ENCODE measurements at regions not wholly inside any gene's neighbourhood (a gene's known extent, or its start where the extent isn't known, plus 50 kb on each side); places are given as distances from the start of the nearest gene placed in this dataset.

GRCh38 chr2:6202756-6203155, 510.6 kb downstream of the SOX11 start:
- no peaks in the 10 kb centered on the region for H3K4me1 Mint-ChIP-seq
- no peaks in the 10 kb centered on the region for H3K27me3 Mint-ChIP-seq
- no peak for ATAC-seq (replicated peaks; ENCODE audit: extremely low read depth, poor library complexity, severe bottlenecking)
- no peak overlapping the region for H3K4me3 Mint-ChIP-seq
- H3K36me3 Mint-ChIP-seq (ENCODE audit: insufficient read depth): no peaks in the 10 kb centered on the region
- no peak overlapping the region for H3K27ac Mint-ChIP-seq (ENCODE audit: low read depth)
- peaks cover 21% of the 10 kb centered on the region for H3K9me3 Mint-ChIP-seq
- no peak for DNase-seq (ENCODE audit: low spot score in 2 of 2)

GRCh38 chr2:6203291-6203959, 511.2 kb downstream of the SOX11 start:
- Mint-ChIP-seq H3K4me1 (no peaks in the 10 kb centered on the region), H3K27me3 (no peaks in the 10 kb centered on the region), H3K27ac (ENCODE audit: low read depth) (no peak overlapping the region), H3K36me3 (ENCODE audit: insufficient read depth) (no peaks in the 10 kb centered on the region), H3K4me3 (no peak overlapping the region), H3K9me3 (peaks cover 16% of the 10 kb centered on the region)
- ATAC-seq (replicated peaks; ENCODE audit: extremely low read depth, poor library complexity, severe bottlenecking) (no peak), DNase-seq (ENCODE audit: low spot score in 2 of 2) (no peak)

DNA sequence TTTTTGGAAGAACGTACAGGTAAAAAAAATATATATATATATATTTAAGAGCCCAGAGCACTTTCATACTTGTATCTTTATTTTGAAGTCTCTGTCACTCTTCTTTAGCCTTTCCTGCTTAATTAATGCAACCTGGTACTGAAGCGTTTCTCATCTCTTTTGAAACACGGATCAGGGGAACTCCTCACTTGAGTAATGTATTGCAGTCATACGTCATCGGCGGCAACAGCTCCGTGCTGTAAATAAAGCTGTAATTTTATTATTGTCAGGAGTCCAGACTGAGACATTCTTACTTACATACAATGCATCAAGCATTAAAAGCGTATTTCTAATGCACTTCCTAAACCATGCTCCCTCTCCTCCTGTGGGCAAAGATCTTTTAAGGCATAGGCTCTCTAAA, 514.7 kb downstream of the SOX11 start:
- H3K4me1 Mint-ChIP-seq: no peaks in the 10 kb centered on the region
- peaks cover 16% of the 10 kb centered on the region for H3K9me3 Mint-ChIP-seq
- DNase-seq (ENCODE audit: low spot score in 2 of 2) (no peak), ATAC-seq (replicated peaks; ENCODE audit: extremely low read depth, poor library complexity, severe bottlenecking) (no peak)
- H3K27me3 Mint-ChIP-seq: no peaks in the 10 kb centered on the region
- H3K36me3 Mint-ChIP-seq (ENCODE audit: insufficient read depth): no peaks in the 10 kb centered on the region
- H3K4me3 Mint-ChIP-seq: no peak overlapping the region
- H3K27ac Mint-ChIP-seq (ENCODE audit: low read depth): no peak overlapping the region

- Mint-ChIP-seq H3K36me3 (ENCODE audit: insufficient read depth) (no peaks in the 10 kb centered on the region), H3K9me3 (peaks cover 14% of the 10 kb centered on the region), H3K27ac (ENCODE audit: low read depth) (no peak overlapping the region), H3K4me1 (no peaks in the 10 kb centered on the region), H3K27me3 (no peaks in the 10 kb centered on the region), H3K4me3 (no peak overlapping the region)
- no peak for DNase-seq (ENCODE audit: low spot score in 2 of 2)
- ATAC-seq (replicated peaks; ENCODE audit: extremely low read depth, poor library complexity, severe bottlenecking): no peak
Measured at GRCh38 chr2:6211236-6211635, 519.1 kb downstream of the SOX11 start.

DNA sequence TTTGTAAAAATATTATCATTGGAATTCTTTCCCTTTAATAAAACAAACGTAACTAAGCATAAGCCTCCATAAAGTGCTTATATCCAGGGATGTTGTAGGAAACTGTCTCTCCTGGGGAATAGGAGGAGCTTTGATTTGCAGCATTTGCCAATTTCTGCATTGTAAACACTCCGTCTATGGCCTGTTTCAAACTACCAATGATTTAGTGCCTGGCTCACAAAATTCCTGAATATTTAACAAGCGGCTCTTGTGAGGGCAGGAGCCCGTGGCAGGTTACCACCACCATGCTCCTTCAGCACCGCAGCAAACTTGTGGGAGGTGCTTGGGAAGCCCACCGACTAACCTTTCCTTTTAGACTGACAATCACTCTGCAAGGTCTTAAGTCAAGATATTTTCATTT, 520.3 kb downstream of the SOX11 start:
- H3K4me1 Mint-ChIP-seq: no peaks in the 10 kb centered on the region
- no peaks in the 10 kb centered on the region for H3K36me3 Mint-ChIP-seq (ENCODE audit: insufficient read depth)
- H3K27me3 Mint-ChIP-seq: no peaks in the 10 kb centered on the region
- H3K9me3 Mint-ChIP-seq: peaks cover 11% of the 10 kb centered on the region
- no peak overlapping the region for H3K4me3 Mint-ChIP-seq
- DNase-seq (ENCODE audit: low spot score in 2 of 2): no peak
- no peak for ATAC-seq (replicated peaks; ENCODE audit: extremely low read depth, poor library complexity, severe bottlenecking)
- H3K27ac Mint-ChIP-seq (ENCODE audit: low read depth): no peak overlapping the region

- ATAC-seq (replicated peaks; ENCODE audit: extremely low read depth, poor library complexity, severe bottlenecking) (no peak), DNase-seq (ENCODE audit: low spot score in 2 of 2) (no peak)
- H3K36me3 Mint-ChIP-seq (ENCODE audit: insufficient read depth): no peaks in the 10 kb centered on the region
- peaks cover 11% of the 10 kb centered on the region for H3K9me3 Mint-ChIP-seq
- H3K27ac Mint-ChIP-seq (ENCODE audit: low read depth): no peak overlapping the region
- H3K4me1 Mint-ChIP-seq: no peaks in the 10 kb centered on the region
- no peak overlapping the region for H3K4me3 Mint-ChIP-seq
- H3K27me3 Mint-ChIP-seq: no peaks in the 10 kb centered on the region
Measured at GRCh38 chr2:6213056-6213780, 521.0 kb downstream of the SOX11 start.

GRCh38 chr2:6214471-6214870, 522.3 kb downstream of the SOX11 start:
- no peaks in the 10 kb centered on the region for H3K4me1 Mint-ChIP-seq
- ATAC-seq (replicated peaks; ENCODE audit: extremely low read depth, poor library complexity, severe bottlenecking) (no peak), DNase-seq (ENCODE audit: low spot score in 2 of 2) (no peak)
- no peak overlapping the region for H3K4me3 Mint-ChIP-seq
- H3K36me3 Mint-ChIP-seq (ENCODE audit: insufficient read depth): no peaks in the 10 kb centered on the region
- no peaks in the 10 kb centered on the region for H3K27me3 Mint-ChIP-seq
- no peak overlapping the region for H3K27ac Mint-ChIP-seq (ENCODE audit: low read depth)
- H3K9me3 Mint-ChIP-seq: peaks cover 5% of the 10 kb centered on the region

DNA sequence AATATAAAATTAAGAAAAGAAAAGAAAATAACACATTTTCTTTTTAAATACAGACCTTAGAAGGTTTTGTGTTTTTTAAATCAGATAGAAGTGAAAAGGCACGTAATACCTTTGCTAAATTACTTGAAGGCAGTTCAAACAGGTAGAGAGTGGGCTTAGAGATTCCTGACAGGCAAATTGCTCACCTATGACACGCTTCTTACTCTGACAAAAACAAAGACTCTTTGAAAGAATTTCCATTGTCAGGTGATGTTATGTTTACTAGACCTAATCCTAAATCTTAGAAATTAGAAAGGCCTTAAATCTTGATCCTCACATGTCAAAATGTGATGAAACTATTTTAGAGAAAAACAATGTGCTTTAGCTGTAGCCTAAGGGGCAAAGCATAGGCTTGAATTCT, 522.9 kb downstream of the SOX11 start:
- H3K27me3 Mint-ChIP-seq: no peaks in the 10 kb centered on the region
- H3K4me1 Mint-ChIP-seq: no peaks in the 10 kb centered on the region
- H3K36me3 Mint-ChIP-seq (ENCODE audit: insufficient read depth): no peaks in the 10 kb centered on the region
- H3K27ac Mint-ChIP-seq (ENCODE audit: low read depth): no peak overlapping the region
- H3K4me3 Mint-ChIP-seq: no peak overlapping the region
- ATAC-seq (replicated peaks; ENCODE audit: extremely low read depth, poor library complexity, severe bottlenecking) (no peak), DNase-seq (ENCODE audit: low spot score in 2 of 2) (no peak)
- peaks cover 5% of the 10 kb centered on the region for H3K9me3 Mint-ChIP-seq

GRCh38 chr2:6216234-6216633, 524.0 kb downstream of the SOX11 start:
- ATAC-seq (replicated peaks; ENCODE audit: extremely low read depth, poor library complexity, severe bottlenecking): no peak
- H3K27ac Mint-ChIP-seq (ENCODE audit: low read depth): no peak overlapping the region

GRCh38 chr2:6218926-6219325, 526.7 kb downstream of the SOX11 start:
- Mint-ChIP-seq H3K4me3 (no peak overlapping the region), H3K9me3 (peaks cover 5% of the 10 kb centered on the region), H3K27ac (ENCODE audit: low read depth) (no peak overlapping the region), H3K36me3 (ENCODE audit: insufficient read depth) (no peaks in the 10 kb centered on the region), H3K4me1 (no peaks in the 10 kb centered on the region), H3K27me3 (no peaks in the 10 kb centered on the region)
- ATAC-seq (replicated peaks; ENCODE audit: extremely low read depth, poor library complexity, severe bottlenecking) (no peak), DNase-seq (ENCODE audit: low spot score in 2 of 2) (no peak)

More at GRCh38 chr2:6216234-6216633, 524.0 kb downstream of the SOX11 start:
- Mint-ChIP-seq H3K36me3 (ENCODE audit: insufficient read depth) (no peaks in the 10 kb centered on the region), H3K4me1 (no peaks in the 10 kb centered on the region), H3K27me3 (no peaks in the 10 kb centered on the region), H3K4me3 (no peak overlapping the region), H3K9me3 (peaks cover 5% of the 10 kb centered on the region)
- DNase-seq (ENCODE audit: low spot score in 2 of 2): no peak

- no peaks in the 10 kb centered on the region for H3K36me3 Mint-ChIP-seq (ENCODE audit: insufficient read depth)
- no peak overlapping the region for H3K4me3 Mint-ChIP-seq
- ATAC-seq (replicated peaks; ENCODE audit: extremely low read depth, poor library complexity, severe bottlenecking) (no peak), DNase-seq (ENCODE audit: low spot score in 2 of 2) (no peak)
- peaks cover 8% of the 10 kb centered on the region for H3K9me3 Mint-ChIP-seq
- H3K27ac Mint-ChIP-seq (ENCODE audit: low read depth): no peak overlapping the region
- H3K4me1 Mint-ChIP-seq: no peaks in the 10 kb centered on the region
- H3K27me3 Mint-ChIP-seq: no peaks in the 10 kb centered on the region
Measured at GRCh38 chr2:6219906-6220305, 527.7 kb downstream of the SOX11 start.

GRCh38 chr2:6222296-6222695, 530.1 kb downstream of the SOX11 start:
- Mint-ChIP-seq H3K36me3 (ENCODE audit: insufficient read depth) (no peaks in the 10 kb centered on the region), H3K4me3 (no peak overlapping the region), H3K4me1 (no peaks in the 10 kb centered on the region), H3K27me3 (no peaks in the 10 kb centered on the region), H3K9me3 (peaks cover 11% of the 10 kb centered on the region), H3K27ac (ENCODE audit: low read depth) (no peak overlapping the region)
- DNase-seq (ENCODE audit: low spot score in 2 of 2): no peak
- no peak for ATAC-seq (replicated peaks; ENCODE audit: extremely low read depth, poor library complexity, severe bottlenecking)

- Mint-ChIP-seq H3K36me3 (ENCODE audit: insufficient read depth) (no peaks in the 10 kb centered on the region), H3K4me1 (no peaks in the 10 kb centered on the region), H3K9me3 (peaks cover 15% of the 10 kb centered on the region), H3K27ac (ENCODE audit: low read depth) (no peak overlapping the region), H3K4me3 (no peak overlapping the region), H3K27me3 (no peaks in the 10 kb centered on the region)
- ATAC-seq (replicated peaks; ENCODE audit: extremely low read depth, poor library complexity, severe bottlenecking) (no peak), DNase-seq (ENCODE audit: low spot score in 2 of 2) (no peak)
Measured at GRCh38 chr2:6224267-6224666, 532.1 kb downstream of the SOX11 start.

Measured in central memory CD8-positive, alpha-beta T cell (primary cell).